Cardiac muscle cell (in vitro differentiated cells and primary cell): ENCODE measurements at regions not wholly inside any gene's neighbourhood (a gene's known extent, or its start where the extent isn't known, plus 50 kb on each side); places are given as distances from the start of the nearest gene placed in this dataset.

Source experiments
- DNase-seq, 2 donors: peaks; one replicate each; pipeline versions ENCODE4 v3.0.0 to v3.0.0-alpha.2; 2010 to 2017; ENCODE audit warnings: low read depth in 1 of 2, low spot score in 1 of 2
- H3K27ac ChIP-seq: fragments of 200-600 bp; sonication (generic); 2 replicates; pipeline ENCODE4 v1.5.1; 2016
- H3K27me3 ChIP-seq: fragments of 200-600 bp; sonication (generic); 2 replicates; pipeline ENCODE4 v1.6.0; 2016; ENCODE audit warnings: control low read depth
- H3K36me3 ChIP-seq: fragments of 200-600 bp; sonication (generic); 2 replicates; pipeline ENCODE4 v1.5.1; 2016; ENCODE audit warnings: control low read depth
- H3K4me1 ChIP-seq: fragments of 200-600 bp; sonication (generic); 2 replicates; pipeline ENCODE4 v1.8.1; 2017; ENCODE audit warnings: low read depth, mild to moderate bottlenecking, mixed run types
- H3K4me3 ChIP-seq: fragments of 200-600 bp; sonication (generic); 2 replicates; pipeline ENCODE4 v1.5.1; 2016; ENCODE audit warnings: mild to moderate bottlenecking
- H3K9me3 ChIP-seq: fragments of 200-600 bp; sonication (generic); 2 replicates; pipeline ENCODE4 v1.5.1; 2017; ENCODE audit warnings: low read depth, mild to moderate bottlenecking, control low read depth
- CTCF ChIP-seq: IDR thresholded peaks from 2 replicates; pipeline ENCODE4 v1.5.1; 2012; ENCODE audit warnings: low read depth, mild to moderate bottlenecking, low read length

GRCh38 chr12:47349137-47350061 is 269.6 kb upstream of the AMIGO2 start:
- no peak for TF ChIP-seq CTCF
- H3K9me3 ChIP-seq = no peaks in the 10 kb centered on the region
- no peak overlapping the region for H3K4me3 ChIP-seq
- no peaks in the 10 kb centered on the region for H3K27me3 ChIP-seq
- H3K4me1 ChIP-seq = no peaks in the 10 kb centered on the region
- H3K36me3 ChIP-seq = no peaks in the 10 kb centered on the region
- DNase-seq = no peak
- H3K27ac ChIP-seq = no peak overlapping the region

- DNase-seq = no peak
- no peak for TF ChIP-seq CTCF
- Histone ChIP-seq H3K27ac (no peak overlapping the region), H3K27me3 (no peaks in the 10 kb centered on the region), H3K4me3 (no peak overlapping the region), H3K9me3 (no peaks in the 10 kb centered on the region), H3K36me3 (no peaks in the 10 kb centered on the region), H3K4me1 (no peaks in the 10 kb centered on the region)
These were observed 268.4 kb upstream of the AMIGO2 start for GRCh38 chr12:47348206-47348605.

GRCh38 chr12:47346251-47347019 is 266.7 kb upstream of the AMIGO2 start:
- H3K9me3 ChIP-seq = no peaks in the 10 kb centered on the region
- no peak for DNase-seq
- no peaks in the 10 kb centered on the region for H3K27me3 ChIP-seq
- TF ChIP-seq CTCF = no peak
- no peak overlapping the region for H3K4me3 ChIP-seq
- H3K36me3 ChIP-seq = no peaks in the 10 kb centered on the region
- H3K27ac ChIP-seq = no peak overlapping the region
- H3K4me1 ChIP-seq = no peaks in the 10 kb centered on the region

- H3K36me3 ChIP-seq = no peaks in the 10 kb centered on the region
- H3K4me1 ChIP-seq = no peaks in the 10 kb centered on the region
- no peaks in the 10 kb centered on the region for H3K9me3 ChIP-seq
- no peaks in the 10 kb centered on the region for H3K27me3 ChIP-seq
- no peak for DNase-seq
- no peak overlapping the region for H3K27ac ChIP-seq
- no peak for TF ChIP-seq CTCF
- H3K4me3 ChIP-seq = no peak overlapping the region
These were observed 264.2 kb upstream of the AMIGO2 start for GRCh38 chr12:47343684-47344567.

GRCh38 chr12:47340411-47341015 is 260.8 kb upstream of the AMIGO2 start:
- TF ChIP-seq CTCF = no peak
- no peaks in the 10 kb centered on the region for H3K4me1 ChIP-seq

More at GRCh38 chr12:47340411-47341015, 260.8 kb upstream of the AMIGO2 start:
- Histone ChIP-seq H3K27me3 (no peaks in the 10 kb centered on the region), H3K4me3 (no peak overlapping the region), H3K27ac (no peak overlapping the region), H3K36me3 (no peaks in the 10 kb centered on the region), H3K9me3 (no peaks in the 10 kb centered on the region)
- DNase-seq = no peak
